Lower leg skin (tissue), 4 donors: ENCODE measurements at regions not wholly inside any gene's neighbourhood (a gene's known extent, or its start where the extent isn't known, plus 50 kb on each side); places are given as distances from the start of the nearest gene placed in this dataset.
A peak's percentile ranks its signal among the peaks of the same experiment; 100 is the strongest.

Experiments
- DNase-seq, 2 donors: peaks; one replicate each; pipeline ENCODE4 v3.0.0-alpha.2; 2019; ENCODE audit warnings: low spot score in 2 of 2
- H3K4me3 ChIP-seq: fragments of 200-600 bp; sonication (generic); 2 replicates; pipeline ENCODE4 v1.5.1; 2017; ENCODE audit warnings: mild to moderate bottlenecking, low read depth; ENCODE audit not compliant: poor library complexity, severe bottlenecking
- CTCF ChIP-seq, 3 donors: fragments of 450-650 bp; IDR thresholded peaks; one replicate each; pipeline ENCODE4 v1.5.1; 2016; ENCODE audit warnings: antibody characterized with exemption in 3 of 3, mild to moderate bottlenecking in 3 of 3, moderate library complexity in 2 of 3
- POLR2A ChIP-seq, 2 donors: fragments of 450-650 bp; IDR thresholded peaks; one replicate each; pipeline ENCODE4 v1.6.1; 2016 to 2017; ENCODE audit warnings: antibody characterized with exemption in 2 of 2, mild to moderate bottlenecking in 1 of 2, moderate library complexity in 1 of 2
- WGBS, 2 donors: methylation state at CpG; one replicate each; pipeline ENCODE4 v1.1.5; 2018; 5-methylcytosine and 5-hydroxymethylcytosine counted together
- intact Hi-C: fragments of 100-400 bp; cut with DNase I; formaldehyde crosslinking; loops from one replicate; pipeline ENCODE4 v1.15.0; 2023; ENCODE audit warnings: low total_unique reads

DNA sequence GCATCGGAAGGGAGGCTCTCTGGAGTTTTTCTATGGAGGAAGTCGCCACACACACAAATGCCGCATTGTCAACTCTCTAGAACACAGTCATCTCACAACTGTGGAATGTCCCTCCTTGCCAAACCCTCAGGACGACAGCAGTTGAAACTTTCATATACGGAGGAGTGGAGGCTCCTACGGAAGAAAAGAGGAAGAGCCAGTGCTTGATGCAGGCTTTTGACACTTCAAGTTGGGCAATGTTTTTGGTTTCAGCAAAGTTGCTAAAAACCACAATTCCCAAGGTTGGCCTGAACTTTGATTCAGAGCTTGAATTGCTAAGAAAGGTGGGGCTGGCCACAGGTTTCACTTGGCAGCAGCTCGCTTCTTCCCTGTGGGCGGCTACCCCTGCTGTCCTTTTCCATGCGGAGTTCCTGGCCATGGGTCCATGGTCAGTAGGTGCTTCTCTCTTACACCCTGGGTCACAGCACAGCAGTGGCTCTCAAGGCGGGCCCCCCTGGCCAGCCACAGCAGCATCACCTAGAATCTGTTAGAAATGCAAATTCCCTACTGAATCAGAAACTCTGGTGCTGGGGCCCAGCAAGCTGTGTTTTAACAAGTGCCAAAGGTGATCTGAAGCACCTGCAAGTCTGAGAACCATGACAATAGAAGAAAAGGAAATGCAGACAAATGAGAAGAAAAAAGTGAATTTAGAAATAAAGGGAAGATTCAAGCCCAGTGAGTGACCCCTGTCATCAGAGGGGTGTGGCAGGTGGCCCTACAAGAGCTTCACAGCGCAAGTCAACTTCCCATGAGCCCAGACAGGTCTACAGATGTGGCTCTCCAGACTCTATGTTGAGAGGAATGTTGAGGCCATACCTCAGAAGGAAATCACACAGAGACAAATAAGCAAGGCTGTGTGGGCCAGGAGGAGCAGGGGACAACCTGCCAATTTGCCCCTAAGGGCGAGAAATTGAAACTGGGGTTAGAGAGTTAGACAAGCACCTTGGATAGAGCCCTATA lies 856.4 kb downstream of the RNF144A start:
- intact Hi-C loops: no loop called here
- no peak overlapping the region for H3K4me3 ChIP-seq
- no peak for TF ChIP-seq CTCF (IDR thresholded peaks at IDR 0.05)
- peak in 1 of 2 donors; percentile 27 for DNase-seq
- WGBS, 2 donors: 48 to 52% methylated on average over 12 of the region's 12 CpGs

DNA sequence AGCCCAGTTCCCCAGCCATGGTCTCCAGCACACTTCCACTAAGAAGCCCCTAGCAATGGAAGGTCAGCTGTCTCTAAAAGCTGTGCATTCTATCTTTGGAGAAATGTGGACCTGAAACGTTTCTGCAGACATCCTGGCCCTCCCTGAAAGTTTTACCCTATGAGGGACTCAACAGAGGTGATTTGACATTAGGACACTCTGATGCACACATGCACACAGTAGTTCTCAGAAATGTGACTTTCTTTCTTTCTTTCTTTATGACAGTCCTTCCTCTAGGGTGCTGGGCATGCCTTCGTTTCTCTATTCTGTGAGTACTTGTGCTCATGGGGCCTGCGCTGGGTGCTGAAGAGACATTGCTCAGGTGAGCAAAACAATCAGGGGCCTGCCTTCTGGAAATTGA lies 857.3 kb downstream of the RNF144A start:
- H3K4me3 ChIP-seq: no peak overlapping the region
- intact Hi-C loops: no loop called here
- DNase-seq: no peak
- WGBS, 2 donors: 74 to 85% methylated on average over 3 of the region's 3 CpGs
- TF ChIP-seq CTCF (IDR thresholded peaks at IDR 0.05) (no peak), POLR2A (IDR thresholded peaks at IDR 0.05) (no peak)

DNA sequence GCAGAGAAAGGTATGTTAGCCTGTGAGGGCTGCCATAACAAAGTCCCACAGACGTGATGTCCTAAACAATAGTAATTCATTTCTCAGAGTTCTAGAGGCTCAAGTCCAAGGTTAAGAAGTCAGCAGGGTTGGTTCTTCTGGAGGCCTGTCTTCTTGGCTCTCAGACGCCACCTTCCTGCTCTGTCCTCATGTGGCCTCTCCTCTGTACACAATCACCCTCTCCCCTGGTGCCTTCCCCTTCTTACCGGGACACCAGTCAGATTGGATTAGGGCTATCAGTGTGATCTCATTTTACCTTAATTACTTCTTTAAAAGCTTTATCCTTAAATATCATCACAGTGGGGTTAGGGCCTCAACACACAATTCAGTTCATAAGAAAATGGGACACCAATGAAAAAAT lies 860.5 kb downstream of the RNF144A start:
- WGBS, 2 donors: 90 to 94% methylated on average over 3 of the region's 3 CpGs
- no peak overlapping the region for H3K4me3 ChIP-seq
- DNase-seq: no peak
- intact Hi-C loops: no loop called here
- TF ChIP-seq CTCF (IDR thresholded peaks at IDR 0.05): no peak
- no peak for TF ChIP-seq POLR2A (IDR thresholded peaks at IDR 0.05)

GRCh38 chr2:7780321-7780720 lies 863.1 kb downstream of the RNF144A start:
- WGBS, 2 donors: 71 to 74% methylated on average over 5 of the region's 5 CpGs
- H3K4me3 ChIP-seq: no peak overlapping the region
- intact Hi-C loops: no loop called here
- no peak for TF ChIP-seq POLR2A (IDR thresholded peaks at IDR 0.05)
- no peak for TF ChIP-seq CTCF (IDR thresholded peaks at IDR 0.05)
- no peak for DNase-seq

DNA sequence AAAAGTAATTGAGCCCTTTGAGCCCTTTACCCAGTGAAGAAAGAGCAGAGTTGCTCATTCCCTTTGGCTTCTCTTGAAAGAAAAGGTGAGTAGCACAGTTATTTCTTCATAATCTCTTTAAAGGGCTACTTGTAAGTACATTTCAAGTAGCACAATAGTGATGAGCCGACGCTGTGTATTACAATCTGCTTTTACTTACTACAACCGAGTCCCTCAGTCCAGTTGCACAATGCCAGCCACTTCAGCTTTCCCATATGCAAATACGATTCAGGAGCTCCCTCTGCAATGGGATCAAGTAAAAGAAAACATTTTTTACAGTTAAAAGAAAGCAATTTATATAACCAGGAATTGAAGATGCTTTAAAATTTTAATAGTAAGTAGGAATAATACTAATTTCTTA lies 868.5 kb downstream of the RNF144A start:
- WGBS, 2 donors: 78 to 84% methylated on average over 4 of the region's 4 CpGs
- intact Hi-C loops: no loop called here
- DNase-seq: no peak
- no peak overlapping the region for H3K4me3 ChIP-seq
- no peak for TF ChIP-seq CTCF (IDR thresholded peaks at IDR 0.05)
- TF ChIP-seq POLR2A (IDR thresholded peaks at IDR 0.05): no peak
